ENCODE measurements at regions not wholly inside any gene's neighbourhood (a gene's known extent, or its start where the extent isn't known, plus 50 kb on each side); places are given as distances from the start of the nearest gene placed in this dataset.

DNA sequence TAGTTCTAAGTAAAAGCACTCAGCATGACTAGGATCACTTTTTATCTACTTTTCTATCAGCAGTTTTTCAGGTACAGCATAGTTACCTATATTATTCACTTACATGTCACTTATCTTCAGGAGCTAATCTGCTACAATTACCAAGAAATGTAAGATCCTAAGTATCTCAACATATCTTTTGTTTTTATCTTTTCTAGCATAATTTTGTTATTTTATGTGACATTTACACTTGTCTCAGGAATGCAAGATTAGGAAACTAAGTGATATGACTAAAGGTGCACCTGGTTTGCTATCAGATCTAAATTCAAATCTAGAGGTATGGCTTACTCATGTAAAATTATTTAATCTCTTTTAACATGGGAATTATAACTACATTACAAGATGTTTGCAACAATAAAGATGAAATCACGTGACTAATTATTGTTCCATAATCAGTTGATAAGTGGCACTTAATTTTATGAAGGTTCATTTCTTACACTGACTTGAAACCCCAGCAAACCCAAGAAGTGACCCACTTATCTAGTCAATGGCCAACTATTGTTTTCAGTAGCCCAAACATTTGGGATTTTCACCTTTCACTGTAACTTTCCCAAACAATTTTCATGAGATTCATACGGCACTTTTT lies 390.3 kb upstream of the PCDH15 start:
- Mint-ChIP-seq H3K4me3 (no peak overlapping the region), H3K27ac (no peak overlapping the region), H3K27me3 (ENCODE audit: low read depth) (peaks cover 12% of the 10 kb centered on the region), H3K4me1 (peaks cover 8% of the 10 kb centered on the region), H3K36me3 (no peaks in the 10 kb centered on the region), H3K9me3 (no peaks in the 10 kb centered on the region)
- DNase-seq (ENCODE audit: low spot score in 2 of 2, unreplicated experiment in 2 of 2): no peak
- TF ChIP-seq, protein P1, sequence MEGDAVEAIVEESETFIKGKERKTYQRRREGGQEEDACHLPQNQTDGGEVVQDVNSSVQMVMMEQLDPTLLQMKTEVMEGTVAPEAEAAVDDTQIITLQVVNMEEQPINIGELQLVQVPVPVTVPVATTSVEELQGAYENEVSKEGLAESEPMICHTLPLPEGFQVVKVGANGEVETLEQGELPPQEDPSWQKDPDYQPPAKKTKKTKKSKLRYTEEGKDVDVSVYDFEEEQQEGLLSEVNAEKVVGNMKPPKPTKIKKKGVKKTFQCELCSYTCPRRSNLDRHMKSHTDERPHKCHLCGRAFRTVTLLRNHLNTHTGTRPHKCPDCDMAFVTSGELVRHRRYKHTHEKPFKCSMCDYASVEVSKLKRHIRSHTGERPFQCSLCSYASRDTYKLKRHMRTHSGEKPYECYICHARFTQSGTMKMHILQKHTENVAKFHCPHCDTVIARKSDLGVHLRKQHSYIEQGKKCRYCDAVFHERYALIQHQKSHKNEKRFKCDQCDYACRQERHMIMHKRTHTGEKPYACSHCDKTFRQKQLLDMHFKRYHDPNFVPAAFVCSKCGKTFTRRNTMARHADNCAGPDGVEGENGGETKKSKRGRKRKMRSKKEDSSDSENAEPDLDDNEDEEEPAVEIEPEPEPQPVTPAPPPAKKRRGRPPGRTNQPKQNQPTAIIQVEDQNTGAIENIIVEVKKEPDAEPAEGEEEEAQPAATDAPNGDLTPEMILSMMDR (IDR thresholded peaks at IDR 0.05; ENCODE audit: unreplicated experiment): no peak

DNA sequence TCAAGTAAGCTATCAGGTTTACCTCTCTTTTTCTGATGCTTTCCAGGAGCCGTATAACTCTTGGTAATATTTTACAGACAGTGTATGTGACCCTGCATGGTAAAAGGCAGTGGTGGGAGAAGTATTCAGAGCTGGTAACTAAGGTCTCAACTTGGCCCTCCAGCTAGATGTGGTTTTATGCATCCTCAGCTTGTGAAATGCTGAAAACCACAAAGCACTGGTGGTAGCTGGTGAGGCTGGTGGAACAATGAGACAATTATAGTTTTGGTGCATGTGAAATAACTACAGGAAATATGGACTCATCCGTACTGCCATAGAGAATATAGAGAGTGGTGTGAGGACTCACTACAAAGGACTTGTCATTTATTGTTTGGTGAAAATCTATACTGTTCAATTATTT lies 383.0 kb upstream of the PCDH15 start:
- DNase-seq (ENCODE audit: low spot score in 2 of 2, unreplicated experiment in 2 of 2): no peak
- no peaks in the 10 kb centered on the region for H3K4me1 Mint-ChIP-seq
- H3K9me3 Mint-ChIP-seq: peaks cover 11% of the 10 kb centered on the region
- TF ChIP-seq, protein P1 (IDR thresholded peaks at IDR 0.05; ENCODE audit: unreplicated experiment): no peak
- no peak overlapping the region for H3K27ac Mint-ChIP-seq
- H3K27me3 Mint-ChIP-seq (ENCODE audit: low read depth): peaks cover 2% of the 10 kb centered on the region
- no peak overlapping the region for H3K4me3 Mint-ChIP-seq
- H3K36me3 Mint-ChIP-seq: peaks cover 2% of the 10 kb centered on the region

DNA sequence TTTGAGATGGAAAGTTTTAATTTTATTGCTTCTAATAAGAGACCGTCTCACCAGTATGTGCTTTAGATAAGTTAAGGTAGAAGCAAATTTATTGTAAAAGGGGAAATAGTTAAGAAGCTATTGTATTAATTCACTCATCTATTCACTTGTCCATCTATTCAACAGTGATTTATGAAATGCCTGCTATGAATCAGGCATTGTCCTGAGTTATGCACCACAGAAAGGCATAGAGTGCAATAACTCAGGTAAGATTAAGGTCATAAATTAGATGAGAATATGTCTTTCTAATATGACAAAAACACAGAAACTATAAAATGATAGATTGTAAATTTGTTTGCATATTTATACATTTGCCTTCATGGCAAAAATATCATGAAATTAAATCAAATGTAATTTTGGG lies 379.3 kb upstream of the PCDH15 start:
- Mint-ChIP-seq H3K4me3 (no peak overlapping the region), H3K9me3 (peaks cover 25% of the 10 kb centered on the region), H3K27me3 (ENCODE audit: low read depth) (peaks cover 7% of the 10 kb centered on the region), H3K27ac (no peak overlapping the region), H3K36me3 (peaks cover 5% of the 10 kb centered on the region), H3K4me1 (no peaks in the 10 kb centered on the region)
- TF ChIP-seq, protein P1 (IDR thresholded peaks at IDR 0.05; ENCODE audit: unreplicated experiment): no peak
- no peak for DNase-seq (ENCODE audit: low spot score in 2 of 2, unreplicated experiment in 2 of 2)

DNA sequence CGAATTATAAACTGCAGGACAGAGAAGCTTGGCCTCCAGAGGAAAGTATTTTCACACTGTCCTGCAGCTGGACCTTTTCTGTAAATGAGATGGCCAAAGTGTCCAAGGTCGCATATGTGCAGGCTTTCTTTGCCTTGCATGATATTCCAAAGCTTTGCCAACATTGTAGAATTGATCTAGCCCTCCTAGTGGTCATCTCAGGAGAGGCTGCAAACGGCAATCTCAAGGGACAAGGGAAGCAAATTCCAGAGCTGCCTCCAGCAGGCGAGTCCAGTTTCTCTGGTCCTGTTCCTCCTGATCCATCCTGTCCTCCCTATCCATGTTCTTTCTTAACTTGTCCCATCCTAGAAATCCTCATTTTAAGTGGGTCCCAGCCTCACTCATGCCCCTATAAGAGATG lies 373.4 kb upstream of the PCDH15 start:
- Mint-ChIP-seq H3K9me3 (peaks cover 18% of the 10 kb centered on the region), H3K4me3 (no peak overlapping the region), H3K27me3 (ENCODE audit: low read depth) (peaks cover 7% of the 10 kb centered on the region), H3K27ac (no peak overlapping the region), H3K36me3 (peaks cover 5% of the 10 kb centered on the region), H3K4me1 (peaks cover 4% of the 10 kb centered on the region)
- TF ChIP-seq, protein P1 (IDR thresholded peaks at IDR 0.05; ENCODE audit: unreplicated experiment): no peak
- no peak for DNase-seq (ENCODE audit: low spot score in 2 of 2, unreplicated experiment in 2 of 2)

DNA sequence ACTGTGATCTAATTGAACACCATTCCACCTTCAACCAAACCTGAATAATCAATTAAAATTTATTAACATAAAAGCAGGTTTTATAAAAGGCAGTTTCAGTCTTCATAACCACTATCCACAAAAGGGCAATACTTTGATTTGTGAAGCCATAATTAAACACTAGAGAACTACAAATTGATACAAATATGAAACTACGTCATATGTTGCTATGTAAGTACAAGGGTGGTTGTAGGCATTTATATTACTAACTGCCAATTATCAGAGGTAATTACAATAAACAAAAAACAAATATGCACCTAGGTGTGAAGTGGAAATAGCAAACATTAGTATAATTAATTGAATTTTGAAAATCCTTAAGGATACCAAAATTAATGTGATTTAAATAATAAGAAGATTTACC lies 368.5 kb upstream of the PCDH15 start:
- peaks cover 4% of the 10 kb centered on the region for H3K4me1 Mint-ChIP-seq
- DNase-seq (ENCODE audit: low spot score in 2 of 2, unreplicated experiment in 2 of 2): no peak
- H3K27me3 Mint-ChIP-seq (ENCODE audit: low read depth): no peaks in the 10 kb centered on the region
- H3K36me3 Mint-ChIP-seq: no peaks in the 10 kb centered on the region
- no peaks in the 10 kb centered on the region for H3K9me3 Mint-ChIP-seq
- H3K27ac Mint-ChIP-seq: no peak overlapping the region
- H3K4me3 Mint-ChIP-seq: no peak overlapping the region
- TF ChIP-seq, protein P1 (IDR thresholded peaks at IDR 0.05; ENCODE audit: unreplicated experiment): no peak

DNA sequence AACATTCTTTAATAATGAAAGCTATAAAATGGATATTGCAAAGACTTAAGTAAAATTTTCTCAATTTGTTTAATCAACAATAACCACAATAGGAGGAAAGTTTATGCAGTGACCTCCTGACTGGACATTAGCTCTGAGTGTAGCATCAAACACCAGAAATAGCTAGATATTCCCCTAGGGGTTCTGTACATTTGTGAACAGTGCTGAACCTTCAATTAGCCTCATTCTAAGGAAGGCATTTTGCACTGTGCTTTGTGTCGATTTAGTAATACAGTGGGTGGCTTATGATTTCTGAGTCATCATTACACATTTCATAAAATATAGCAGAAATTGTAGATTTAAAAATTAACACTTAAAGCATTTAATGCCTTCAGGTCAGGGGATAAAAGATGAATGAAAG lies 367.3 kb upstream of the PCDH15 start:
- no peak for DNase-seq (ENCODE audit: low spot score in 2 of 2, unreplicated experiment in 2 of 2)
- Mint-ChIP-seq H3K27ac (no peak overlapping the region), H3K36me3 (no peaks in the 10 kb centered on the region), H3K9me3 (no peaks in the 10 kb centered on the region), H3K27me3 (ENCODE audit: low read depth) (no peaks in the 10 kb centered on the region), H3K4me3 (no peak overlapping the region), H3K4me1 (peaks cover 4% of the 10 kb centered on the region)
- TF ChIP-seq, protein P1 (IDR thresholded peaks at IDR 0.05; ENCODE audit: unreplicated experiment): no peak
